Testis (tissue), 2 donors: ENCODE measurements at regions not wholly inside any gene's neighbourhood (a gene's known extent, or its start where the extent isn't known, plus 50 kb on each side); places are given as distances from the start of the nearest gene placed in this dataset.

ENCODE experiments used
- POLR2A ChIP-seq: fragments of 450-650 bp; IDR thresholded peaks from one replicate; pipeline ENCODE4 v1.6.1; 2017; ENCODE audit warnings: antibody characterized with exemption, mild to moderate bottlenecking, moderate library complexity
- TF ChIP-seq, protein P1 (sequence below), 3 experiments: fragments of 450-650 bp in 2 of 3; fragments of 200-600 bp in 1 of 3; sonication (generic) in 1 of 3; IDR thresholded peaks; one replicate each; pipeline ENCODE4 v1.5.1; 2016 to 2019; ENCODE audit warnings: antibody characterized with exemption in 3 of 3, mild to moderate bottlenecking in 2 of 3, moderate library complexity in 1 of 3

- TF ChIP-seq, protein P1, sequence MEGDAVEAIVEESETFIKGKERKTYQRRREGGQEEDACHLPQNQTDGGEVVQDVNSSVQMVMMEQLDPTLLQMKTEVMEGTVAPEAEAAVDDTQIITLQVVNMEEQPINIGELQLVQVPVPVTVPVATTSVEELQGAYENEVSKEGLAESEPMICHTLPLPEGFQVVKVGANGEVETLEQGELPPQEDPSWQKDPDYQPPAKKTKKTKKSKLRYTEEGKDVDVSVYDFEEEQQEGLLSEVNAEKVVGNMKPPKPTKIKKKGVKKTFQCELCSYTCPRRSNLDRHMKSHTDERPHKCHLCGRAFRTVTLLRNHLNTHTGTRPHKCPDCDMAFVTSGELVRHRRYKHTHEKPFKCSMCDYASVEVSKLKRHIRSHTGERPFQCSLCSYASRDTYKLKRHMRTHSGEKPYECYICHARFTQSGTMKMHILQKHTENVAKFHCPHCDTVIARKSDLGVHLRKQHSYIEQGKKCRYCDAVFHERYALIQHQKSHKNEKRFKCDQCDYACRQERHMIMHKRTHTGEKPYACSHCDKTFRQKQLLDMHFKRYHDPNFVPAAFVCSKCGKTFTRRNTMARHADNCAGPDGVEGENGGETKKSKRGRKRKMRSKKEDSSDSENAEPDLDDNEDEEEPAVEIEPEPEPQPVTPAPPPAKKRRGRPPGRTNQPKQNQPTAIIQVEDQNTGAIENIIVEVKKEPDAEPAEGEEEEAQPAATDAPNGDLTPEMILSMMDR (IDR thresholded peaks at IDR 0.05): no peak
- no peak for TF ChIP-seq POLR2A
These were observed 66.2 kb upstream of the SLC38A2 start for GRCh38 chr12:46438719-46439319.
